GM18499 (cell line): ENCODE measurements at regions not wholly inside any gene's neighbourhood (a gene's known extent, or its start where the extent isn't known, plus 50 kb on each side); places are given as distances from the start of the nearest gene placed in this dataset.

Experiments used
- ATAC-seq: cut with Tn5 transposase; IDR thresholded peaks from one replicate; pipeline ENCODE4 v1.9.1; 2021; ENCODE audit warnings: moderate number of reproducible peaks; ENCODE audit not compliant: insufficient read depth, unreplicated experiment

DNA sequence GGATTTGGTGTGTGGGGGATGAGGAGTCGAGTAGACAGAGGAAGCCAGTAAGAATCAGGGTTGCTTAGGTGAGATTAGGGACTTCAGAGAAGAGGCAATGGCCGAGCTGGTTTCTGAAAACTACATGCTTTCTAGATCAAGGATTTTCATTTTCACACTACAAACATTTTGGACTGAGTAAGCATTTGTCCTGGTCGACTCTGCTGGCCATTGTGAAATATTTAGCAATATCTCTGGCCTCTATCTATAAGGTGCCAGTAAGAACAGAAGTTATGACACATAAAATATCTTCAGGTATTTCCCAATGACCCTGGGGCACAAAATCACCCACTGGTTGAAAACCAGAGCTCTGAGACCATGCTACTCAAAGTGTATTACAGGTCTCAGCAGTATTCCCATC lies 1275.1 kb upstream of the CDH8 start:
- no peak for ATAC-seq

DNA sequence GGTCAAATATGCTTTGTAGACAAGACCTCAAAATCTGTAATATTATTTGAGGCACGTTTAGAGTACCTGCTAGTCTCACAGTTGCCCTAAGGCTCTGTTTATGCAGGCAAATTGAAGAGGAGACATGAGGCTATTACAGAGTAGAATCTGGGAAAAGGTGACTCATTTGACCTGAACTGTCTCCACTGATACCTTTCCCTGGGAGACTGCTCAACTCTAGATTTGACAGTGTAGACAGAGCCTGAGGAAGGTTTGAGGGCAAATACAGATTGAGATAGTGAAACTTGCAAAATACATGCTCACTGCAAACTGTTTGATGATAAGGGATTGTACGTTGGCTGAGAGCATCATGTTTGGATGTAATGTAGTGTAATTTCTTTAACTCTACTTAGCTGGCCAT lies 1266.6 kb upstream of the CDH8 start:
- ATAC-seq = no peak

DNA sequence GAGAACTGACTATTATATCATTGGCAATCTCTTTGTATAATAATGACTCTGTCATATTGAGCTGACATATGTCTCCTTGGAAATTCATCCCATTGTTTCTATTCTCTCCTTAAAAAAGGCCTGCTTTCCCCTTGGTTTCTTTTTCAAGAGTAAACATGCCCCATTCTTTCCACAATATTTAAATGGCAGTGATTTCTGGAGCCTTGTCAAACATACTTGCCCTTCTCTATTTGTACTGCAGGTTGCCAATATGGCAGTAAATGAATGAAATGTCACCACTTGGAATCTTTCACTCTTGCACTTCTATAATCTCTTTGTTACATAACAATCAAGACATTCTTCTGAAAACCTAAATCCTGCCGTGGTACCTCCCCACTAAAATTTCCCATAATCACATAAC lies 1265.1 kb upstream of the CDH8 start:
- ATAC-seq = no peak

DNA sequence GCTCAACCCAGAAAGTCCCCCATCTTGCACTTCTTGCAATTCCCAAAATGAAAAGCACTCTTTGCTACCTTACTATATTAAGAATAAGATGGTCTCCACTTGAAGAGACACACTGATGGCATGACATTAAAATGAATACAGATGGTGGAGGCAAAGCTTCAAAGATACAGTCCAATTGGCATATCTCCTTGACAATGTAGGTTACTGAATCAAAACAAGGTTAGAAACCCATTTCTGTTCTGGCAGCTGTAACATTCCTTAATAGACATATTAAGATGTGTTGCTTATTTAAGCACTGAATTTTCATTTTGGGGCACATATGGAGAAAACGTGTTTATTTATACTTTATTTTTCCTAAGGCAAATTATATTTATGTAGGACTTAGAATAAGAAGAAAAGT lies 1262.8 kb upstream of the CDH8 start:
- no peak for ATAC-seq

DNA sequence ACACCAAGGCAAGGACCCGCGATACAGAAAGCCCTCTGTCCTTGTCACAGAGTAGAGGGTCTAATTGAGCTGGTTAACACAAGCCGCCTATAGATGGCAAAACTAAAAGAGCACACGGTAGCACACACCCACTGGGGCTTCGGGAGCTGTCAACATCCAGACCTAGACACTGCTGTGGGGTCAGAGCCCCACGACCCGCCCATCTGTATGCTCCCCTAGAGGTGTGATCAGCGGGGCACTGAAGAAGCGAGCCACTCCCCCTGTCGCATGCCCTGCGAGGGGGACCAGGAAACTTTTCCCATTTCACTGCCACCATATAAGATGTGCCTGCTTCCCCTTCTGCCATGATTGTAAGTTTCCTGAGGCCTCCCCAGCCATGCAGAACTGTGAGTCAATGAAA lies 1255.8 kb upstream of the CDH8 start:
- ATAC-seq = no peak

DNA sequence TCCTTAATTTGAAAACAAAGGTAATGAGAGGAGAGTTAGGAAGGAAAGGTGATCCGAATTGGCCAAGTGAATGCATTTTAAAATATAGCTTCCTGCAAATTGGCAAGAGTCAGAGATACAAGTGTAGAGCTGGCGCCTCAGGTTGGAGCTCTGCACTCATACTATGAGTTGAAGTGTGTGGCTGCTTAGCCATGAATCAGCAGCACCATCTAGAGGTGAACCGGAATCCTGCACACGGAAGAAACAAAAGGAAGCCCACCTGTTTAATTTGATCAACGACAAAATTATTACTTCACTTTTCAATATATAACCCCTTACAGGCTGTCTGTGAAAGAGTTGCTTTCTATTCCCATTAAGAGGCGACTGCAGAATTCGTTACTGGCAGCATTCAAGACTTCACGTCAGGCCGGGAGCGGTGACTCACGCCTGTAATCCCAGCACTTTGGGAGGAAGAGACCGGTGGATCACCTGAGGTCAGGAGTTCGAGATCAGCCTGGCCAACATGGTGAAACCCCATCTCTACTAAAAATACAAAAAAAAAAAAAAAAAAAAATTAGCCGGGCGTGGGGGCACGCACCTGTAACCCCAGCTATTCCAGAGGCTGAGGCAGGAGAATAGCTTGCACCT lies 1253.7 kb upstream of the CDH8 start:
- no peak for ATAC-seq

DNA sequence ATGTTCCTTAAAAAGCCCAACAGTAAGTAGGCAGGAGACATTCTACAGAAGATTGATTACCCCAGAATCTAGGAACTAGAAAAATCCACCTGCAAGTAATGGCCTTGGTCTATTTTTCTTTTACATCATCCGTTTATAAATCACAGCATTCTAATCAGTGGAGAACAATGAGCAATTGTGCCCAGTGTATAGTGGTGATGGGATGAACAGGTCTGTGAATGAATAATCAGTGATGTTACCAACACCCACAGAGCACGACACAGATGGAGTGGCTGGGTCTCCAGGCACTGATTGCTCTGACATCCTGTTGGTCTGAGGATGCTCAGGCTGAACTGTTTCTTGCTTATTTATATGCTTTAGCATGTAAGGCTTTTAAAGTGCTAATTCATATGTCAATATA lies 1251.2 kb upstream of the CDH8 start:
- no peak for ATAC-seq

DNA sequence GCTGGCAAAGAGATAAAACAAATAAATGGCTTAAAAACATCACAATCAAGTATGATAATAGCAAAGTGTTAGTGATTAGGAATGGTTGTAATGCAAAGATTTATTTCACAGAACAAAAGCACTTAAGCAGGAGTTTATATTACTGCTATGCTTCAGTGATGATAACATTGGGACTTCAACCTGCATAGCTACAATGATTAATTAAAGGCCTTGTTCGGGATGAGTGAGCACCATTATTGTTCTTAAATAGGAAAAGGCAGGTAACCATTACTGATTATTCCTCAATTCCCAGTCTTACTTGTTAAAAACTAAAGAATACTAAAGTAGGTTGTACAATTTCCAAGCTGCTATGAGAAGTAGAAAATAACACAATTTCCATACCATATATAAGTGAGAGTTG lies 1247.5 kb upstream of the CDH8 start:
- no peak for ATAC-seq

DNA sequence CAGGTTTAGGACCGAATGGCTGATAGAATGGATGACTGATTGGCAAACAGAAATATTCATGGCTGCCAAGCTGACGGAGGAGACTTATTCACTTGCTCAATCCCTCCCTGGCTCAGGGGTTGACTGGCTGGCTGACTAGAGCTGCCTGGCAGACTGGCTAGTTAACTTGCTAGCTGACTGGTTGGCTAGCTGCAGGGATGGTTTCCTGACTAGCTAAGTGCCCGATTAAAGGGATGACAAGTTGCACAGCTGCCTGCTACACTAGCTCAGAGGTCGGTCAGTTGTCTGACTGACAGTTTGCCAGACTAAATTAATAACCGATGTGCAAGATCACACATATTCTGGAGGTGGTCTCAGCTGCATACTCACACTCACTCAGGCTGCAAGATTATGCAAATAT lies 1208.4 kb upstream of the CDH8 start:
- ATAC-seq = no peak

DNA sequence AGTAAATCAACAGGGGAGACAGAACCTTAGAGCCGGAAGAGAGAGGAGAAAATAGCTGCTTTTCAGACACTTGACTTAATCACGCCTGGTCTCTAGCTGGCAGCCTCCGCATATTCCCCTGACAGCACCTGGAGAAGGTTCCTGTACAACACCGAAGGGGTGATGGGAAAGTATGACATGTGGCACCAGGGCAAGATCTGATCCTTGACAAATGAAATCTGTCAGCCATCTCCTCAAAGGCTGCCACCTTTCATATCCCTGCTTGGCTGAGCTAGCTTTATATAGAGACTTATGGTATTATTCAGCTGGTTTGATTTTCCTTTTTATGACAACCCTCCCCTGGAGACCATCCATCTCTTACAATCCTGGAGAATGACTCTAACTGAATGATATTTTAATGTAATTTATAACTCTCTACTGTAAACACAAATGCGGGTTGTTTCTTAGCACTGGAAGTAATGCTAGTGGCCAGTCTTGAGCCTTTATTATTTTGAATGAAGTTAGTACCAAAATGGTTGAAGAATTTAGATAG lies 1205.3 kb upstream of the CDH8 start:
- no peak for ATAC-seq

DNA sequence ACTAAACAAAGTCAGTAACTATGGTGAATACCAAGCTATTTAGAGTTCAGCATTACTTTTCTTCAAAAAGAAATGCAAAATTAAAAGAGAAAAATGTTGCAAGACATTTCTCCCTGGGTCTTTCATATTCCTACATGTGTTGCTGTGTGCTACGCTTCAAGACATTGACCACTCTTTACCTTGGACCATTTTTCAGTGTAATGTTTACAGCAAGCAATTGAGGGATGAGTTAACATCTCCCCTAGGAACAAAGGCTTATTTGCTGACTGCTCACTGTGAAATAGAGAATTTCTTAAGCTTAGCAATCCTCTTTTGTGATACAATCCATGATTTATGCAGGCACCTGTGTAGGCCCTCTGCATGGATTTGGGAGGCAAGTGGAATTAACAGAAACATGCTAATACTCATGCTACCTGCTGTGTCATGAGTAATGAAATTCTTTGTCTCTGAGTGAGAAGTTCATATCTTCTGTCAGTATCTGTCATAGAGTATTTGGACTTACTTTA lies 1202.9 kb upstream of the CDH8 start:
- ATAC-seq = no peak

DNA sequence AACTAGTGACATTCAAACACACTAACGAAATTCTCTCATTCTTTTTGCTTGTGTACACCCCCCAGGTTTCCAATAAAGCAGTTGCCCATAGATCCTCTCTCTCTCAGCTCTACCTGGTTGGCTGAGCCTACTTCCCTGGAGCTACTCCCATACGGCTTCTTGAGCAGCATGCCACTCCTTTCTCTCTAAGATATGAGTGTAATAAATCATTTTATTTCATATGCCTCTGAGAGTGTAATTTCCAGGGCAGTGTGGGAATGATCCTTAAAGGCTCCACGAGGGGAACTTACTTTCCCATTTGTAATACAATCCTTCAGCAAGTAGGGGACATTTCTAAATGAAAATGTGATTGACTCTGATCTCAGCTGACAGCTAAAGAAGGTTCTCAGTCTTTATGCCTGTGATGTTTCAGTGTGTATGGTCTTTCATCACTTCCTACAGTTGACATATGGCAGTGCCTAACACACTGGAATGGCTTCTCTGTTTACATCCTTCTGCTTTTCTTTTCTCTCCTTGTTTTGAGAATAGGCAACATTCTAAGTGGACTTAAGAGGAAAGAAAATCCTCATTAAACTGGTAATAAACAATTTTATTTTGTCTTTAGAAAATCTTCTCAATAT lies 1194.3 kb upstream of the CDH8 start:
- ATAC-seq = no peak

DNA sequence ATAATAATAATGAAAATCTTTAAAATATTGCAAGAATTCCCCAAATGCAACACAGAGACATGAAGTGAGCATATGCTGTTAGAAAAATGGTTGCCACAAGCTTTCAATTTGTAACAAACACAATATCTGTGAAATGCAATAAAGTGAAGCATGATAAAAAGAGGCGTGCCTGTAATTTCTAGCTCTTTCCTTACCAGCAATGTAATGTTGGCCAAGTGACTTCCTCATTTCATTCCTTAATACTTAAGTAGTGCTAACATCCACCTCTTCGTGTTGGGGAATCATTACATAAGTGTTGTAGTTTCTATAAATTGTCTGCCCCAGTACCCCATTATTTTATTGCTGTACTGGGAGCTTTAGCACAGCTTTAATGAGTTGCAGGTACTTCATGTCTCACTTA lies 1192.0 kb upstream of the CDH8 start:
- no peak for ATAC-seq

DNA sequence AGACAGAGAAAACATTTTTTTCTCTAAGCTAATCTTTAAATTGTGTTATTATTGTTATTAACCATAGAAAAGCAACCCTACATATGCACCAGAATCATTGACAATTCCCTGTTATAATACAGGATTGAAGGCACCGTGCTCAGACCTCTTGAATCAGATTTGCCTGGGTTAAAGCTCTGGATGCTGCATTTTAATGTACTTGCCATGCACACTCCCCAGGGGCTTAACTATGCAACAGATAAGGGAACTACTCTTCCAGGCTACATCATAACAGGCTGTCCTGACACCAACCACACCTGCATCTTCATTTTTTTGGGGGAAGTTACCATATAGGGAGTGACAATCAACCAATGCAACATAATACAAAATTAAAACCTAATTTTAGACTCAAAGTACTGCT lies 1187.6 kb upstream of the CDH8 start:
- no peak for ATAC-seq

DNA sequence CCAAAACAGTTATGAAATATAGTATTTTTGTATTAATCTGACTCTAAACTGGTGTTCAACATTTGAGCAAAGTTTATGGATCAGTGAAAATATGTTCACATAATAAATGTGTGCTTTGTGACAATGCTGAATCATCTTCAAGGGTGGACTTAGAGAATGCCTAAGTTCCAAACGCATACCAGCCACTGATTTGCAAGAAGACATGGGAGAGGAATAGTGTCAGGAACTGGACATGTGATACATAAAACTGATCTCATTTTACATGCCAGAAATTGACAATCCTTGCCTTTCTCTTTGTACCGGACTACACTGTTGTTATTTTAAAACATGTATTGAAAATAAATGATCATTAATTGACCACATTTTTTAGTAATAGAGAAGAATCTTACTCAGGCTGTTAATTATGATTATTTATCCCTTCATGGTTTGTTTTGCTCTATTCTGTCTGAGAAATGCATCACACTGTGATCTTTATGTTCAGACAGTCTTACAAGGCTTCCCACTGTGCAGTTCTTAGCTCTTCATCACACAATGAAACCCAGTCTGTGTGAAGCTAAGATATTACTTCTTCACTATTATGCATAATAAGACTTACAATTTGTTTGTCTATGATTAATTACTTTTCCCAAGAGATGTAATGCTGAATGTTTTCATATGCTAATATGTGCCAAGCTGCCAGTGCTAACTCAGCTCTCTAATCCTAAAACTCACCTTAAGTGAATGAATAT lies 1180.6 kb upstream of the CDH8 start:
- no peak for ATAC-seq

DNA sequence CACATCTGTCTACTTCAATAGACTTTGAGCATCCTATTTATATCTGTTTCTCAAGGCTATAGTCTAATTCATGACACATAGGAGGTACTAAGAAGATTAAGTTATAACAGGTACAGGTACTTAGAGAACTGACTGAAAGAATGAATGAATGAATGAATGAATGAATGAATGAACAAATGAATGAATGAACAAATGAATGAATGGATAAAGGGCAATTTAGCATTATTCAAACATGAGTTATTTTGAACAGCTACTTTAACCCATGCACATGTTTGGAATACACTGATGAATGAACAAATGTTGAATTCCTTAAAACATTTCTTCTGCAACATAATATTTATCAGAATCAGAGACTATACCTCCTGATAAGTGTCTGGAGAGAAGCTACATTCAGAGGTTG lies 1165.6 kb upstream of the CDH8 start:
- ATAC-seq = no peak

DNA sequence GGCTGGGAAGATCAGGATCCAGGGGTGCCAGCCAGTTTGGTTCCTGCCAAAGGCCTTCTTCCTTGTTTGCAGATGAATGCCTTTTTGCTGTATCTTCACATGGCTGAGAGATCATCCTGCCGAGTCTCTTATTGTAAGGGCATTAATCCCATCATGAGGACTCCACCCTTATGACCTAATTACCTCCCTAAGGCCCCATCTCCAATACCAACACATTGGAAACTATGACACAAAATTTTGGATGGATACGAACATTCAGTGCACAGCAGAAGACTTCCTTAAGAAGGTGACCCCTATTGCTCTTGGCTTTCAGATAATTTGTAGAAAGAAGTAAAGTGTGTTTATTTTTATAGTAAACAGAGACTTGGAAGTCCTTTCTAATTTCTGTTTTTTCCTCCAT lies 1164.7 kb upstream of the CDH8 start:
- ATAC-seq = no peak

DNA sequence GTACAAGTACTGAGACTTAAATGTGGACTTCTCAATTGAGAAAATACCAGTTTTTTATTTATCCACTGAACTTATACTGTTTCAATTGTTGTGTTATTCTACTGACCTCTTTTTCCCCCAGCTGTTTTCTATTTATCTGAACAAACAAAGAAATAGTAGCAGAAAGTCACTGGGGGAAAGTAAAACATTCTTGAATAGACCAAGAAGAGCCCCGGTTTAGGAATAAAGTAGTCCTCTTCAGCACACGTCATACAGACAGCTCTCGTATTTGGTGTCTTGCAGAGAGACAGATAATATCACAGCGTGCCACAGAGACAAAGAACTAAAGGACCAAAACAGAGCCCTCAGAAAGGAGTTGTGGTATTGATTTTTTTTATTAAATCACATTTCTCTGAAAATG lies 1159.1 kb upstream of the CDH8 start:
- no peak for ATAC-seq

DNA sequence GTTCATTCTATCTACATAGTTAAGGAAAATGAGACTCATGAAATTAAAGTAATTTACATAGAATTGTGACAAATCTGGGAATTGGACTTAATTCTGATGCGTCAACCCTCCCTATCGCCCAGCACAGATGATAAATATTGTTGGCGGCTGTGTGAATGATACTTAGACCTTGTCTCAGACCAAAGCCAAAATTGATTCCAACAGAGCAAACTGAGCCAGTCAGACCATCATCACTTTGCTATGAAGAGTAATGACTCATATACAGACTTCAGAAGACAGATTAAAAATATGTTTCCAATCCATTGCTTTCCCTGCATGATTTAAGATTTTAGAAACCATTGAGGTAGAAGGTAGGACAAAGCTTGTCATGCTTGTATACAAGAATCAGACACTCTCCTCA lies 1156.7 kb upstream of the CDH8 start:
- no peak for ATAC-seq

DNA sequence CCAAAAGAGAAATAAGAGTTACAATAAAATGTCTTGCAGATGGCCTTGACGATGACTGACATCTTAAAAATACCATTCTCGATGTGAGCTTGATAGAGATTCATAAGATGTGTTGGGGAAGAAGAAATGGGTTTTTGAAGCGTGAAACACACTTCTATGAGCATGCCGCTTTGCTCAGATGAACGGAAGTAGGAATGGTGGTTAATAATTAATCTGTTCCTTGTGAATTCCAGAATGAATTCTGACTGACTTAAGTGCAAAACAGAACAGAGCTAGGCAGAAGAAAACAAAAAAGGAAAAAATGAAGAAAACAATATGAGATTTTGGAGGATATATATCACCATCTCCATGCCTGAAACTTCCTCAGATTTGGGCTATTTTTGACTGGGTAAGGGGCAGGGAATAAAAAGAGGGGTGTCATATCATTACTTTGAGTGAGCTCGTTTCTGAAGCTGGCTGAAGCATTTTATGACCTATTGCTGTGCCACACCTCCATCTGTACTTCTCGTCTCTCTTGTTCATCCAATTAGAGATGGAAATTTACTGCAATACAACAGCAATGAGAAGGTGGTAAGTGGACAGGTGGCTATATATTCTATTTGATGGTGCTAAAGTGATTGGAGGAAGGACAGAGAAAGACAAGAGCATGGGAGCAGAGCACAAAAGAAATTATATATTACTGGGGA lies 1152.0 kb upstream of the CDH8 start:
- ATAC-seq = no peak

DNA sequence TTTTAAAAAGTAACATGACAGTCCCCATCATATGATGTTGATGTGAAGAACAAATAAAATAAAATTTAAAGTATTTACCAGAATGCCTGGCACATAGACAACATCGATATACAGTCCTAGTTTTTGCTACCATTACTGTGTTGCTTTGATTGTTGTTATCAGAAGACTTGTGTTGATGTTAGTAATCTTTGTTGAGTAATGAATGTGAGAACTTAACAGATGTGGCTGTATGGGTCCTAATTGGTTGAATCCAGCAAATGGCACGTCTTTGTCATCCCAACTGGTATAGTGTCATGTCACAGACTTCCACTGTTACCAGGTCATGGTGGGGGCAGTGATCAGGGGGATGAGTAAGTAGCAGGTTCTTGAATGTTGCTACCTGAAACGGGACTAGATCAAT lies 1151.4 kb upstream of the CDH8 start:
- no peak for ATAC-seq
